HG02970 (cell line): ENCODE measurements at regions not wholly inside any gene's neighbourhood (a gene's known extent, or its start where the extent isn't known, plus 50 kb on each side); places are given as distances from the start of the nearest gene placed in this dataset.
"Not testable (repeated sequence)": the region's sequence is repeated elsewhere in the genome, so short reads cannot be mapped to it uniquely, and the experiment has no call there.

Experiments
- ATAC-seq: cut with Tn5 transposase; IDR thresholded peaks from one replicate; pipeline ENCODE4 v1.9.1; 2021; ENCODE audit warnings: mild to moderate bottlenecking, moderate library complexity, moderate number of reproducible peaks; ENCODE audit not compliant: unreplicated experiment, low FRiP score

- ATAC-seq, result no peak
Measured at GRCh38 chr12:107826276-107826675, 51.8 kb downstream of the ASCL4 start.

- ATAC-seq, result no peak
Measured at GRCh38 chr12:107829271-107829670, 54.8 kb downstream of the ASCL4 start.

GRCh38 chr12:107832441-107832840 is 57.9 kb downstream of the ASCL4 start:
- ATAC-seq, result no peak

GRCh38 chr12:107840186-107840585 is 65.7 kb downstream of the ASCL4 start:
- ATAC-seq, result no peak

GRCh38 chr12:107843351-107844311 is 69.1 kb downstream of the ASCL4 start:
- ATAC-seq, result no peak

GRCh38 chr12:107844312-107844921 is 69.9 kb downstream of the ASCL4 start:
- ATAC-seq, result no peak

GRCh38 chr12:107845226-107845979 is 70.9 kb downstream of the ASCL4 start:
- ATAC-seq, result no peak

GRCh38 chr12:107845980-107846659 is 71.6 kb downstream of the ASCL4 start:
- no peak for ATAC-seq

GRCh38 chr12:107847430-107847829 is 72.9 kb downstream of the ASCL4 start:
- no peak for ATAC-seq

- no peak for ATAC-seq
Measured at GRCh38 chr12:107847830-107848229, 73.3 kb downstream of the ASCL4 start.

- no peak for ATAC-seq
Measured at GRCh38 chr12:107853479-107853878, 79.0 kb downstream of the ASCL4 start.

GRCh38 chr12:107855471-107855870 is 81.0 kb downstream of the ASCL4 start:
- no peak for ATAC-seq

GRCh38 chr12:107856096-107856495 is 81.6 kb downstream of the ASCL4 start:
- no peak for ATAC-seq

- no peak for ATAC-seq
Measured at GRCh38 chr12:107857191-107857590, 82.7 kb downstream of the ASCL4 start.

GRCh38 chr12:107859367-107859766 is 84.9 kb downstream of the ASCL4 start:
- ATAC-seq, result no peak

GRCh38 chr12:107864235-107864634 is 89.7 kb downstream of the ASCL4 start:
- no peak for ATAC-seq

GRCh38 chr12:107864727-107865126 is 90.2 kb downstream of the ASCL4 start:
- not testable (repeated sequence) for ATAC-seq

GRCh38 chr12:107873223-107873622 is 98.7 kb downstream of the ASCL4 start:
- ATAC-seq, result no peak

GRCh38 chr12:107875786-107876185 is 101.3 kb downstream of the ASCL4 start:
- no peak for ATAC-seq
